ENCODE measurements at regions not wholly inside any gene's neighbourhood (a gene's known extent, or its start where the extent isn't known, plus 50 kb on each side); places are given as distances from the start of the nearest gene placed in this dataset.
"Not testable (repeated sequence)": the region's sequence is repeated elsewhere in the genome, so short reads cannot be mapped to it uniquely, and the experiment has no call there.

- peak; percentile 38 for DNase-seq (ENCODE audit: extremely low read depth, low read depth)
Measured at GRCh38 chr4:11698846-11699590, 270.3 kb upstream of the HS3ST1 start.

GRCh38 chr4:11698033-11698432 lies 269.3 kb upstream of the HS3ST1 start:
- DNase-seq (ENCODE audit: extremely low read depth, low read depth), result no peak

DNA sequence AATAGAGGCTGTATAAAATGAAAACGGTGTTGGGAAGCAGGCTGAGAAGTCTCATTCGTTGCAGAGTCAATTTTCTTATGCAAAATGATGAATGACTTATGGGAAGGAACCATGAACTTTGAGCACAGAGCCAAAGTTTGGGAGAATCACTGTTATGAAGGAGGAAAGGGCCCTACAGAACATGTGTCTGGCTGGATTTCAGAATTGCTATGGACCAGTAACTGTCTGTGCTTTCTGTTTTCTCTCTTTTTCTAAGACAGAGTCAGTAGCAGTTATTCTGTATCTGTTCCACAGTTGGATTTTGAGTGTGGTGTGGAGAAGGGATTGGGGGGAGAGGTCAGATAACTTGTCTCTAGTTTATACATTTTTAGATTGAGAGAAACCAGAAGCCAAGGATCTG lies 265.0 kb upstream of the HS3ST1 start:
- no peak for DNase-seq (ENCODE audit: extremely low read depth, low read depth)

DNA sequence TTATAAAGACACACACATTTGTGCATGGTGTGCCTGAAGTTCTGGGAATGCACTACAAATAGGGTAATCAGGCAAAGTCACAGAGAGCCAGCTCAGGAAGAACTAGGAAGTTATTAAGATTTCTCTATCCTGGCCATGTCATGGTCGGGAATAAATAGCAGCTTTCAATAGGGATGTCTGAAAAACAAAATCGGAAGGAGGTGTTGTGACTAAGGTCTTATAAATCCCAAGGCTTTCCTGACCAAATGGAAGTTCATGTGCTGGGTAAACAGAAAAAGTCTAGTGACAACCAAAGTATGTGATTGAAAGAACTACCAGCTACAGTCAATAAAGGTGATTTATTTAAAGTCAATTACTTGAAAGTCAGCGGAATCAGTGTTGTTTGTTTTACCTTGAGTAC lies 262.5 kb upstream of the HS3ST1 start:
- DNase-seq (ENCODE audit: extremely low read depth, low read depth), result no peak

DNA sequence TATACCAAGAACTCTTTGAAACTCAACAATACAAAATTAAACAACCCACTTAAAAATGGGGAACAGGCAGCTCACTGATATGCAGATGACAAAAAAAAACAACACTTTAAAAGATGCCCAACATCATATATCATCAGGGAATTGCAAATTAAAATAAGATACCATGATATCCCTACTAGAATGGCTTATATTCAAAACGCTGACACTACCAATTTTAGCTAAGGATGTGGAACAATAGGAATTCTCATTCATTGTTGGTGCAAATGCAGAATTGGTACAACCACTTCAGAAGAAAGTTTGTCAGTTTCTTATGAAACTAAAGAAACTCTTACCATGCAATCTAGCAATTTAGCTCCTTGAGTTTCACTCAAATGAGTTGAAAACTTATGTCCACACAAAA lies 259.0 kb upstream of the HS3ST1 start:
- DNase-seq (ENCODE audit: extremely low read depth, low read depth), result no peak

GRCh38 chr4:11685481-11685880 lies 256.8 kb upstream of the HS3ST1 start:
- DNase-seq (ENCODE audit: extremely low read depth, low read depth), result no peak

GRCh38 chr4:11675051-11675800 lies 246.5 kb upstream of the HS3ST1 start:
- DNase-seq (ENCODE audit: extremely low read depth, low read depth), result no peak

DNA sequence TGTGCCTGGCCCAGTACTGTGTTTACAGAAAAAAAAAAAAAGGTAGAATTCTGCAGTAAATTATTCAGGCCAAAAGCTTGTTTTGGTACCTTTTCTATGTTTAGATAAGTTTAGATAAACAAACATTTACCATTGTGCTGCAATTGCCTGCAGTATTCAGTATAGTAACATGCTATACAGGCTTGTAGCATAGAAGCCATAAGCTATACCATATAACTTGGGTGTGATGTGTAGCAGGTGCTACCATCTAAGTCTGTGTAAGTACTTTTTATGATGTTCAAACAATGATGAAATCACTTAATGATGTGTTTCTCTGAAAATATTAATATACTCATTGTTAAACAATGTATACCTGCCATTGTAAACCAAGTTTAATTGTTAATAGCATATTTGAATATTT lies 241.6 kb upstream of the HS3ST1 start:
- no peak for DNase-seq (ENCODE audit: extremely low read depth, low read depth)

DNA sequence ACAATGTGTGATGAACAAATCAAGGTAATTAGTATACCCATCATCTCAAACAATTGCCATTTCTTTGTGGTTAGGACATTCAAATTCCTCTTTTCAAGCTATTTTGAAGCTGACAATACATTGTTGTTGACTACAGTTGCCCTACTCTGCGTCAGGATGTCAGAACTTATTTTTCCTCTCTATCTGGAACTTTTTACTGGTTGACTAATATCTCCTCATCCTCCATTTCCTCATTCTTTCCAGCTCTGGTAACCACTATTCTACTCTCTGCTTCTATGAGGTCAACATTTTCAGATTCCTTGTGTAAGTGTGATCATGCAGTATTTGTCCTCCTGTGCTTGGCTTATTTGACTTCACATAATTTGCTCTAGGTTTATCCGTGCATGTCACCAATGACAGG lies 240.5 kb upstream of the HS3ST1 start:
- no peak for DNase-seq (ENCODE audit: extremely low read depth, low read depth)

- no peak for DNase-seq (ENCODE audit: extremely low read depth, low read depth)
Measured at GRCh38 chr4:11663114-11663513, 234.4 kb upstream of the HS3ST1 start.

- DNase-seq (ENCODE audit: extremely low read depth, low read depth), result peak; percentile 1
Measured at GRCh38 chr4:11650801-11651596, 222.3 kb upstream of the HS3ST1 start.

DNA sequence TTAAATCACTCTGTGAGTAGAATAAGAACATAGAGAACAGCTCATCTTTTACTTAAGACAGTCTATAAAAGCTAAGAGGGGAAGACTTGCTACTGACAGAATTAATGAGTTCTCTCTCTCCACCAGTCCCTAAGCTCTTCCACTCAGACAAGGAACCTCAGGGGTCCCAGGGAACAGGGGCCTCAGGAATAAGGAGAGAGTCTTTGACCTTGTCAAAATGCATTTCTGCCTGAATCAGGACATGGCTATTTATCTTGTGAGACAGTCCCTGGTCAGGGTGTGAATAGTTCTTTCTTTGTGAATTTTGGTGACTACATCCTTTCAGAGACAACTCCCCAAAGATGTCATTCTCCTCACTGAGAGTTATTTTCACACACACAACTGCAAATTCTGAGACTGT lies 218.7 kb upstream of the HS3ST1 start:
- DNase-seq (ENCODE audit: extremely low read depth, low read depth), result no peak

- not testable (repeated sequence) for DNase-seq (ENCODE audit: extremely low read depth, low read depth)
Measured at GRCh38 chr4:11643081-11643480, 214.4 kb upstream of the HS3ST1 start.

DNA sequence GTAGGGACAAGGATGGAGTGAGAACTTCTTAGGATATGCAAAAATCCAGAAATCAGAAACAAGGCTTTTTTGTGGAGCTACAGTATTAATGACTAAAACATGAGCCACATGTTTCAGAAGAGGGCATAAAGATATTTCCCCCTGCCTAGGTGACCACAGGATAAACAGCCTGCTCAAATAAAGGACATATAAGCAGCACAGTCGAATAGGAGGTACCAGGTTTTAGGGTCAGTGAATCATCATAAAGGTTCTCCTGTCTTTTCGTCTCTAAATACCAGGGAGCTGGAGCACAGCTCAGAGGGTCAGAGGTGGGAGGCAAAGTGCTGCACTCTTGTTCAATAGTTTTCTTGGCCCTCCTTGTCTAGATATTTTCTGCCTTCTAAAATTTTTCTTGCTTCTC lies 211.9 kb upstream of the HS3ST1 start:
- DNase-seq (ENCODE audit: extremely low read depth, low read depth), result no peak

DNA sequence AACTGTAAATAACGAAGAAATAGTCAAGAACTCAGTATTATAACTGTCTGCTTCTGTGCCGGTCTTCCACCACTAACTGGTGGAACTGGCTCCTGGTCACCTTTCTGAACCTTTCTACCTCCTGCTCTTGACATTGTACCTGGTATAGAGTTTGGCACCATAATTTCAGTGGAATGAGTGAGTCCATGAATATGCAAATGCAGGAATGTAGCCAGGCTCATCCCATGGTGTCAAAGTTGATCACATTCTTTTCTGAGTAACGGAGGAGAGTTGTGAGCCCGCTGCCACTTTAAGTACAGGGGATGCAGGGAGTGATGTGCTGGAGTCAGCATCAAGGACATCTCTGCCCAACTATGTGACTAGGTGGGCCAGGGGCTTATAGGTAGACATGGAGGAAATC lies 207.9 kb upstream of the HS3ST1 start:
- no peak for DNase-seq (ENCODE audit: extremely low read depth, low read depth)

DNA sequence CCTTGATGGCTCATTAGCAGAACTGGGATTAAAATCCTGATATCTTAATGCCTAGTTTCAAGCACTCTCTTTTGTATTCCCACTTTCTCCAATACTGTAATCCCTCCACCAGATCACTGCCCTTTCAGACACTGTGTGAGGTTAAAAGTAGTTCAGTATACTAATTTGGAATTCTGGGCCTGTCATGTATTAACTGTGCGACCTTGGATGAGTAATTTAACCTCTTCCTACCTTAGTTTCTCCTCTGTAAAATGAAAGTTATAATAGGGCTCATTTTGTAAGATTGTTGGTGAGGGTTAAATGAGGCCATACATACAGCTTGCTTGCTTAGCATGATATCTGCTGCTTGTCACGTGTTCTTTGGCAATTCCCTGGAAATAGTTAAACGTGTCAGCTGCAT lies 207.3 kb upstream of the HS3ST1 start:
- no peak for DNase-seq (ENCODE audit: extremely low read depth, low read depth)

GRCh38 chr4:11635342-11635741 lies 206.6 kb upstream of the HS3ST1 start:
- peak; percentile 1 for DNase-seq (ENCODE audit: extremely low read depth, low read depth)

DNA sequence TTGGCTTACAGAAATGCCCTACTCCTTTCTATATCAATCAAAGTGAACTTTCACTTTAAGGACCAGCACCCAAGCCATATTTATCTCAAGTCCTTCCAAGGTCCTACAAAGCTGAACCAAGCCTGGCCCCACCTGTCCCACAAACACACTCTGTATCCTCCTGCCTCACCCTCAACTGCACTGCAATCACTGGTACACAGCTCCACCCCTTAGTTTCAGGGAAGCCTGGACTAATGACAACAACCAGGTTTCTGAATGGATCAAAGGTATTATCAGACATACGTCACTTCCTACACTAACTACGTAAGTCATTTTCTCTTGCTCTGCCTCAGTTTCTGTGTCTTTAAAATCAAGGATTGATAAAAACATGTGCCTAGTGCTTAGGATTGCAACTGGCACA lies 205.6 kb upstream of the HS3ST1 start:
- DNase-seq (ENCODE audit: extremely low read depth, low read depth), result no peak

- no peak for DNase-seq (ENCODE audit: extremely low read depth, low read depth)
Measured at GRCh38 chr4:11633430-11633829, 204.7 kb upstream of the HS3ST1 start.

DNA sequence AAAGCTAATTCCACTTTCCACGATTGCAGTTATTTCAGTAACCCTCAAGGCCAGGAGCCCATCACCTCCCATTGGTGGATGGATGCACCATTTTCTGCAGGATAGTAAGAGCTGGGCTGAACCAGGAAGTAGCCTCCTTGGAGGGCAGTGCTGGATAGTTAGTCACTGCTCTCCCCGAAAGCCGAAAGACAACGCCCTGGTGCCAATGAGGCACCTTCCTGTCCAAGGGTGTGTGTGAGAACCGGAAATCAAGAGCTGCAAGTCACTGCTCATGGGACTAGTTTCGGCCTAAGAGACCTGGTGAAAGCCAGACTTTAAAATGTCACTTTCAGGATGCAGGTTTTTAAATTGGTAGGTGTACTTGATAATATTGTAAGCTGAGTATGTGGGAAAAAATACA lies 203.8 kb upstream of the HS3ST1 start:
- DNase-seq (ENCODE audit: extremely low read depth, low read depth), result peak; percentile 5

GRCh38 chr4:11632025-11632424 lies 203.3 kb upstream of the HS3ST1 start:
- no peak for DNase-seq (ENCODE audit: extremely low read depth, low read depth)

DNA sequence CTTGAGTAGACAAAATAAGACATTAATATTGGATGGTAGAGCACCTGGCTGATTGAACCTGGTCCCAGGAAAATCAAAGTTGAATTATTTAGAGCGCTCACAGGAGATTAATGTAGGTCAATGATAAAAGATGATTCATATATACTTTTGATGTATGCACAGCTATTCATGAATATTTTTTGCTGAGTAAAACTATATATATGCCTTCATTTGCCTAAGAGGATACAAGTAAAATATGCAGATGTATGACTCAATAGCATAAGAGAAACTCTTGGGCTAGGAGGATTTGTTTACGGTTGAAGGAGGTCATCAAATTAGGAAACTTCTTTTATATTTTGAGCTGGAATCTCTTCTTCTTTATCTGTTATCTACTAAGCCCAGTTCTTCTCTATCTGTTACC lies 202.7 kb upstream of the HS3ST1 start:
- DNase-seq (ENCODE audit: extremely low read depth, low read depth), result no peak
